ENCODE measurements at regions not wholly inside any gene's neighbourhood (a gene's known extent, or its start where the extent isn't known, plus 50 kb on each side); places are given as distances from the start of the nearest gene placed in this dataset.

- no peak overlapping the region for H2BK5ac ChIP-seq (ENCODE audit: low read length)
- no peaks in the 10 kb centered on the region for H3K9me3 ChIP-seq (replicated peaks in 1 of 2; ENCODE audit: control insufficient read depth in 2 of 2, insufficient read depth in 1 of 2, low read depth in 1 of 2, low read length in 2 of 2)
- H2BK12ac ChIP-seq (ENCODE audit: low read length): no peak overlapping the region
- H2BK120ac ChIP-seq (ENCODE audit: low read depth, low read length): no peak overlapping the region
- DNase-seq (ENCODE audit: low spot score): no peak
- H2AFZ ChIP-seq (ENCODE audit: low read length): no peak overlapping the region
- H2BK15ac ChIP-seq (ENCODE audit: low read length): no peak overlapping the region
- H3K27me3 ChIP-seq (ENCODE audit: control insufficient read depth in 3 of 3, insufficient read depth in 3 of 3, low read depth in 1 of 3, low read length in 3 of 3): no peaks in the 10 kb centered on the region
- H3K4me3 ChIP-seq (ENCODE audit: low read length in 2 of 2): no peak overlapping the region
- no peak overlapping the region for H3K4me2 ChIP-seq (ENCODE audit: insufficient read depth, low read length, poor library complexity, severe bottlenecking)
- no peak overlapping the region for H3K27ac ChIP-seq (replicated peaks; ENCODE audit: low read length)
- H3K36me3 ChIP-seq (replicated peaks in 1 of 2; ENCODE audit: control insufficient read depth in 2 of 2, insufficient read depth in 2 of 2, low read length in 2 of 2): no peaks in the 10 kb centered on the region
- no peak overlapping the region for H3K18ac ChIP-seq (ENCODE audit: low read length)
- no peak overlapping the region for H3K9ac ChIP-seq (ENCODE audit: low read depth, low read length, poor library complexity)
- H3K4ac ChIP-seq (ENCODE audit: low read length): no peak overlapping the region
- no peaks in the 10 kb centered on the region for H3K79me1 ChIP-seq (ENCODE audit: low read depth, low read length)
- no CpG with 5 or more reads among the region's 2 CpGs for WGBS, 2 donors (ENCODE audit: extremely low coverage in 2 of 2, insufficient read length in 2 of 2, insufficient replicate concordance in 1 of 2)
- H4K8ac ChIP-seq (ENCODE audit: low read depth, low read length): no peak overlapping the region
- H4K91ac ChIP-seq (ENCODE audit: low read depth, low read length, poor library complexity): no peak overlapping the region
- no peak overlapping the region for H3K14ac ChIP-seq (ENCODE audit: low read length)
- H3K4me1 ChIP-seq (ENCODE audit: control insufficient read depth in 2 of 2, insufficient read depth in 1 of 2, low read depth in 1 of 2, low read length in 2 of 2): no peaks in the 10 kb centered on the region
- H3K23ac ChIP-seq (ENCODE audit: low read depth, low read length, poor library complexity): no peak overlapping the region
- no peak overlapping the region for H2AK5ac ChIP-seq (ENCODE audit: low read depth, low read length)
Observed at GRCh38 chrY:7463196-7463595, 551.6 kb upstream of the AMELY start.

GRCh38 chrY:7462657-7463056 lies 551.1 kb upstream of the AMELY start:
- Histone ChIP-seq H2BK5ac (ENCODE audit: low read length) (no peak overlapping the region), H2BK15ac (ENCODE audit: low read length) (no peak overlapping the region), H3K9ac (ENCODE audit: low read depth, low read length, poor library complexity) (no peak overlapping the region), H3K14ac (ENCODE audit: low read length) (no peak overlapping the region), H2BK12ac (ENCODE audit: low read length) (no peak overlapping the region), H4K91ac (ENCODE audit: low read depth, low read length, poor library complexity) (no peak overlapping the region), H3K36me3 (replicated peaks in 1 of 2; ENCODE audit: control insufficient read depth in 2 of 2, insufficient read depth in 2 of 2, low read length in 2 of 2) (no peaks in the 10 kb centered on the region), H3K23ac (ENCODE audit: low read depth, low read length, poor library complexity) (no peak overlapping the region), H2AK5ac (ENCODE audit: low read depth, low read length) (no peak overlapping the region), H3K4me3 (ENCODE audit: low read length in 2 of 2) (no peak overlapping the region), H3K27ac (replicated peaks; ENCODE audit: low read length) (no peak overlapping the region), H2AFZ (ENCODE audit: low read length) (no peak overlapping the region), H3K4me1 (ENCODE audit: control insufficient read depth in 2 of 2, insufficient read depth in 1 of 2, low read depth in 1 of 2, low read length in 2 of 2) (no peaks in the 10 kb centered on the region), H3K79me1 (ENCODE audit: low read depth, low read length) (no peaks in the 10 kb centered on the region), H2BK120ac (ENCODE audit: low read depth, low read length) (no peak overlapping the region), H3K4ac (ENCODE audit: low read length) (no peak overlapping the region), H3K4me2 (ENCODE audit: insufficient read depth, low read length, poor library complexity, severe bottlenecking) (no peak overlapping the region), H3K27me3 (ENCODE audit: control insufficient read depth in 3 of 3, insufficient read depth in 3 of 3, low read depth in 1 of 3, low read length in 3 of 3) (no peaks in the 10 kb centered on the region), H3K18ac (ENCODE audit: low read length) (no peak overlapping the region), H3K9me3 (replicated peaks in 1 of 2; ENCODE audit: control insufficient read depth in 2 of 2, insufficient read depth in 1 of 2, low read depth in 1 of 2, low read length in 2 of 2) (no peaks in the 10 kb centered on the region), H4K8ac (ENCODE audit: low read depth, low read length) (no peak overlapping the region)
- no peak for DNase-seq (ENCODE audit: low spot score)
- no CpG with 5 or more reads among the region's 2 CpGs for WGBS, 2 donors (ENCODE audit: extremely low coverage in 2 of 2, insufficient read length in 2 of 2, insufficient replicate concordance in 1 of 2)

GRCh38 chrY:7461873-7462525 lies 550.4 kb upstream of the AMELY start:
- Histone ChIP-seq H3K79me1 (ENCODE audit: low read depth, low read length) (no peaks in the 10 kb centered on the region), H3K18ac (ENCODE audit: low read length) (no peak overlapping the region), H2BK5ac (ENCODE audit: low read length) (no peak overlapping the region), H3K4me3 (ENCODE audit: low read length in 2 of 2) (no peak overlapping the region), H4K8ac (ENCODE audit: low read depth, low read length) (no peak overlapping the region), H3K23ac (ENCODE audit: low read depth, low read length, poor library complexity) (no peak overlapping the region), H2BK12ac (ENCODE audit: low read length) (no peak overlapping the region), H3K9ac (ENCODE audit: low read depth, low read length, poor library complexity) (no peak overlapping the region), H3K27ac (replicated peaks; ENCODE audit: low read length) (no peak overlapping the region), H2AFZ (ENCODE audit: low read length) (no peak overlapping the region), H3K4me1 (ENCODE audit: control insufficient read depth in 2 of 2, insufficient read depth in 1 of 2, low read depth in 1 of 2, low read length in 2 of 2) (no peaks in the 10 kb centered on the region), H2AK5ac (ENCODE audit: low read depth, low read length) (no peak overlapping the region), H3K4ac (ENCODE audit: low read length) (no peak overlapping the region), H3K36me3 (replicated peaks in 1 of 2; ENCODE audit: control insufficient read depth in 2 of 2, insufficient read depth in 2 of 2, low read length in 2 of 2) (no peaks in the 10 kb centered on the region), H3K27me3 (ENCODE audit: control insufficient read depth in 3 of 3, insufficient read depth in 3 of 3, low read depth in 1 of 3, low read length in 3 of 3) (no peaks in the 10 kb centered on the region), H4K91ac (ENCODE audit: low read depth, low read length, poor library complexity) (no peak overlapping the region), H3K9me3 (replicated peaks in 1 of 2; ENCODE audit: control insufficient read depth in 2 of 2, insufficient read depth in 1 of 2, low read depth in 1 of 2, low read length in 2 of 2) (no peaks in the 10 kb centered on the region), H2BK120ac (ENCODE audit: low read depth, low read length) (no peak overlapping the region), H3K14ac (ENCODE audit: low read length) (no peak overlapping the region), H3K4me2 (ENCODE audit: insufficient read depth, low read length, poor library complexity, severe bottlenecking) (no peak overlapping the region), H2BK15ac (ENCODE audit: low read length) (no peak overlapping the region)
- WGBS, 2 donors (ENCODE audit: extremely low coverage in 2 of 2, insufficient read length in 2 of 2, insufficient replicate concordance in 1 of 2): no CpG with 5 or more reads among the region's 6 CpGs
- no peak for DNase-seq (ENCODE audit: low spot score)

- Histone ChIP-seq H3K27me3 (ENCODE audit: control insufficient read depth in 3 of 3, insufficient read depth in 3 of 3, low read depth in 1 of 3, low read length in 3 of 3) (no peaks in the 10 kb centered on the region), H3K79me1 (ENCODE audit: low read depth, low read length) (no peaks in the 10 kb centered on the region), H2BK12ac (ENCODE audit: low read length) (no peak overlapping the region), H4K8ac (ENCODE audit: low read depth, low read length) (no peak overlapping the region), H3K14ac (ENCODE audit: low read length) (no peak overlapping the region), H3K9me3 (replicated peaks in 1 of 2; ENCODE audit: control insufficient read depth in 2 of 2, insufficient read depth in 1 of 2, low read depth in 1 of 2, low read length in 2 of 2) (no peaks in the 10 kb centered on the region), H3K4me1 (ENCODE audit: control insufficient read depth in 2 of 2, insufficient read depth in 1 of 2, low read depth in 1 of 2, low read length in 2 of 2) (no peaks in the 10 kb centered on the region), H3K27ac (replicated peaks; ENCODE audit: low read length) (no peak overlapping the region), H2BK15ac (ENCODE audit: low read length) (no peak overlapping the region), H2BK120ac (ENCODE audit: low read depth, low read length) (no peak overlapping the region), H2AFZ (ENCODE audit: low read length) (no peak overlapping the region), H3K4ac (ENCODE audit: low read length) (no peak overlapping the region), H2BK5ac (ENCODE audit: low read length) (no peak overlapping the region), H4K91ac (ENCODE audit: low read depth, low read length, poor library complexity) (no peak overlapping the region), H3K23ac (ENCODE audit: low read depth, low read length, poor library complexity) (no peak overlapping the region), H3K36me3 (replicated peaks in 1 of 2; ENCODE audit: control insufficient read depth in 2 of 2, insufficient read depth in 2 of 2, low read length in 2 of 2) (no peaks in the 10 kb centered on the region), H2AK5ac (ENCODE audit: low read depth, low read length) (no peak overlapping the region), H3K9ac (ENCODE audit: low read depth, low read length, poor library complexity) (no peak overlapping the region), H3K18ac (ENCODE audit: low read length) (no peak overlapping the region), H3K4me3 (ENCODE audit: low read length in 2 of 2) (no peak overlapping the region), H3K4me2 (ENCODE audit: insufficient read depth, low read length, poor library complexity, severe bottlenecking) (no peak overlapping the region)
- no peak for DNase-seq (ENCODE audit: low spot score)
Observed at GRCh38 chrY:7459802-7460201, 548.2 kb upstream of the AMELY start.
